ENCODE measurements at regions not wholly inside any gene's neighbourhood (a gene's known extent, or its start where the extent isn't known, plus 50 kb on each side); places are given as distances from the start of the nearest gene placed in this dataset.

DNA sequence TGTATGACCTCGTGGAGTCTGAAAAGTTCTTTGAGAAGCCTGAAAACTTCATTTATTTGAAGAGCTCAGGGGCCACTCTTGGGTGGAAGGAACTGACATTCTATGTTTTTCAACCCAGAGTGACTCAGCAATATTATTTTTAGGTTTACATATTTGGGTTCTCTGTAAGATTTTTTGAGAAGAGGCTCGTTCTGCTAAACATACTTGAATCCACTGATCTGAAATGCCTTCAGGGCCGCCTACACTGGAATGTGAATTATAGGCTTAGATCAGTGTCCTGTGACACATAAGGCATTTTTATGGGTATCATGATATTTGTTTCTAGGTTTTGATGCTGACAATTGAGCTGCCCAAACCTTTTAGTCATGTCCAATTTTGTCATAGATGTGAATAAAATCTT is 86.2 kb downstream of the PSAT1 start:
- intact Hi-C loops (cut with DNase I), result no loop called here
- 52% methylated on average over 3 of the region's 3 CpGs for WGBS
- Histone ChIP-seq H3K27ac (ENCODE audit: low read length) (no peak overlapping the region), H3K4me3 (ENCODE audit: low read length) (no peak overlapping the region), H3K9me3 (ENCODE audit: control insufficient read depth, low read length) (no peaks in the 10 kb centered on the region), H3K4me1 (ENCODE audit: control insufficient read depth, insufficient read depth, low read length) (no peaks in the 10 kb centered on the region), H3K27me3 (ENCODE audit: control insufficient read depth, insufficient read depth) (no peaks in the 10 kb centered on the region)
- ATAC-seq (no peak), DNase-seq (no peak)

DNA sequence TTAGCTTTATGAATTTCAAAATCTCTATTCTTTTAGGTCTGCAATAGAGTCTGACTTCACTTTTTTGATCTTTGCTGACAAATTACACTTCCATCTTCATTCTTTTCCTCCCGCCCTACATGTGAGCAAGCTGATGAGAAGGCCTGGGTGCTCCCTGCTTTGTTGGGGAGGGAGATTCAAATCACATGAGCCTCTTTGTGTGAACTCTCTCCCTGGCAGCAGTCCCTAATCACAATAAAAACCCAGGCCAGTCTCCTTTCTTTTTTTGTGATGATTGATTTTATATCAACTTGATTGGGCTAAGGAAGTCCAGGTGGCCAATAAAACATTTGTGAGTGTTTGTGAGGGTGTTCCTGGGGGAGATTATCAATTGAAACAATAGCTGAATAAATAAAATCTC is 89.4 kb downstream of the PSAT1 start:
- H3K9me3 ChIP-seq (ENCODE audit: control insufficient read depth, low read length), result no peaks in the 10 kb centered on the region
- H3K4me3 ChIP-seq (ENCODE audit: low read length), result no peak overlapping the region
- ATAC-seq (no peak), DNase-seq (no peak)
- WGBS, result 88% methylated on average over 1 of the region's 1 CpG
- intact Hi-C loops (cut with DNase I), result no loop called here
- H3K27ac ChIP-seq (ENCODE audit: low read length), result no peak overlapping the region
- H3K4me1 ChIP-seq (ENCODE audit: control insufficient read depth, insufficient read depth, low read length), result no peaks in the 10 kb centered on the region
- H3K27me3 ChIP-seq (ENCODE audit: control insufficient read depth, insufficient read depth), result no peaks in the 10 kb centered on the region

DNA sequence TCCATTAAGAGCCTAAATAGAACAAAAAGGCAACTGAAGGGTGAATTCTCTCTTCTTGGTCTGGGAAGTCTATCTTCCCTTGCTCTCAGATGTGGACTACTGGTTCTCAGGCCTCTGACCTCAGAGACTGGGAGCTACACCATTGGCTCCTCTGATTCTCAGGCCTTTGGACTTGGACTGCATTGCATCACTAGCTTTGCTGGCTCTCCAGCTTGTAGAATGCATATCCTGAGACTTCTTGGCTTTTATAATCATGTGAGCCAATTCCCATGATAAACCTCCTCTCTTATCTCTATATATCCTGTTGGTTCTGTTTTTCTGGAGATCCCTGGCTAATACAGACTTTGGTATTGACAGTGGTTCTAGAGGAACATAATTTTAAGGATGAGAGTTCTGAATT is 89.8 kb downstream of the PSAT1 start:
- intact Hi-C loops (cut with DNase I), result no loop called here
- DNase-seq (no peak), ATAC-seq (peak in 1 of 2 donors; percentile 40)
- Histone ChIP-seq H3K4me3 (ENCODE audit: low read length) (no peak overlapping the region), H3K27ac (ENCODE audit: low read length) (no peak overlapping the region), H3K9me3 (ENCODE audit: control insufficient read depth, low read length) (no peaks in the 10 kb centered on the region), H3K4me1 (ENCODE audit: control insufficient read depth, insufficient read depth, low read length) (no peaks in the 10 kb centered on the region), H3K27me3 (ENCODE audit: control insufficient read depth, insufficient read depth) (no peaks in the 10 kb centered on the region)

DNA sequence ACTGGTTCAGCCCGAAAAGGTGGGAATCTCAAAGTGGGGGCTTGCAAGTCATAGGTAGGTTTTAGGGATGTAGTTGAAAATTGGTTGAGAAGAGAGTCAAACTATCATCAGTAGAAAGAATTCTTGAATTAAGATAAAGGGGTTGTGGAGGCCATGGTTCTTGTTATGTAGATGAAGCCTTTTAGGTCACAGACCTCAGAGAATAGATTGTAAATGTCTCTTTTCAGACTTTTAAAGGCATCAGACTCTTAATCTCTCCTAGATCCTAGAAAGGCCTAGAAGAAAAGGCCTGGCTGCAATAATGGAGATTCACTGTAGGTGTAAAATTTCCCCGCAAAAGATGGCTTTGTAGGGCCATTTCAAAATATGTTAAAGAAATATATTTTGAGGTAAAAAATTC is 96.4 kb downstream of the PSAT1 start:
- Histone ChIP-seq H3K27me3 (ENCODE audit: control insufficient read depth, insufficient read depth) (peaks cover 4% of the 10 kb centered on the region), H3K27ac (ENCODE audit: low read length) (no peak overlapping the region), H3K4me1 (ENCODE audit: control insufficient read depth, insufficient read depth, low read length) (no peaks in the 10 kb centered on the region), H3K9me3 (ENCODE audit: control insufficient read depth, low read length) (peaks cover 3% of the 10 kb centered on the region), H3K4me3 (ENCODE audit: low read length) (no peak overlapping the region)
- no peak for ATAC-seq
- WGBS, result 73% methylated on average over 2 of the region's 2 CpGs
- intact Hi-C loops (cut with DNase I), result no loop called here
- DNase-seq, result no peak

DNA sequence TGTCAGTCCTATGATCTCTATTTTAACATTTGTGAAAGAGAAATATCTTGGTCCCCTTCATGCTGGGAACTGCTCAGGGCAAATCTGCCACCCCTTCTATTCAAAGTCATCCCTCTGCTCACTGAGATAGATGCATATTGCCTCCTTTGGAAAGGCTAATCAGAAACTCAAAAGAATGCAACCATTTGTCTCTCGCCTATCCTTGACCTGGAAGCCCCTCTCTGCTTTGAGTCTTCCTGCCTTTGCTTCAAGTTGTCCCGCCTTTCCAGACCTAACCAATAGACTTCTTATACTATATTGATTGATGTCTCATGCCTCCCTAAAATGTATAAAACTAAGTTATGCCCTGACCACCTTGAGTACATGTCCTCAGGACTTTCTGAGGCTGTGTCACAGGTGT is 97.0 kb downstream of the PSAT1 start:
- intact Hi-C loops (cut with DNase I), result no loop called here
- Histone ChIP-seq H3K4me3 (ENCODE audit: low read length) (no peak overlapping the region), H3K27me3 (ENCODE audit: control insufficient read depth, insufficient read depth) (peaks cover 4% of the 10 kb centered on the region), H3K4me1 (ENCODE audit: control insufficient read depth, insufficient read depth, low read length) (no peaks in the 10 kb centered on the region), H3K9me3 (ENCODE audit: control insufficient read depth, low read length) (peaks cover 3% of the 10 kb centered on the region), H3K27ac (ENCODE audit: low read length) (no peak overlapping the region)
- ATAC-seq, result no peak
- WGBS, result 81% methylated on average over 2 of the region's 2 CpGs
- DNase-seq, result no peak

- H3K27ac ChIP-seq (ENCODE audit: low read length), result no peak overlapping the region
- ATAC-seq (no peak), DNase-seq (no peak)
- peaks cover 4% of the 10 kb centered on the region for H3K27me3 ChIP-seq (ENCODE audit: control insufficient read depth, insufficient read depth)
- intact Hi-C loops (cut with DNase I), result no loop called here
- H3K4me3 ChIP-seq (ENCODE audit: low read length), result no peak overlapping the region
- H3K4me1 ChIP-seq (ENCODE audit: control insufficient read depth, insufficient read depth, low read length), result no peaks in the 10 kb centered on the region
- 42% methylated on average over 2 of the region's 2 CpGs for WGBS
- H3K9me3 ChIP-seq (ENCODE audit: control insufficient read depth, low read length), result peaks cover 3% of the 10 kb centered on the region
Observed at GRCh38 chr9:78396087-78396486, 99.2 kb downstream of the PSAT1 start.

GRCh38 chr9:78397045-78397444 is 100.1 kb downstream of the PSAT1 start:
- WGBS, result 37% methylated on average over 5 of the region's 5 CpGs

DNA sequence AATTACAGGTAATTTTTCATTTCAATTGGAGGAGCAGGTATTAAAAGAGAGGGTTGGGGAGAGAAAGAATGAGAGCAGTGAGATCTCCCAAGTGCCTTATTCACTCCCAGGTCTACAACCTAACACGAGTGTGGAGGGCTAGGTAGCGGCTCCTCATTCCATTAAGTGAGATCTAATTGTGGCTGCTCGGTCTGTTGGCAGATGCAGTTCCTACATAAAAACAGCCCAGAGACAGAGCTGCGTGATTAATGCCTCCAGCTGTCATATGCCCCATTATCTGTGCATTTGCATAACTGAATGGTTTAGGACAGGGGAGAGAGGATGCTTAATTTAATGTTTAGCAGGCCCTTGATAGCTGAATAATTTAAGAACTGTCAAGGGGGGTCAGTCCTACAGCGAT is 100.5 kb downstream of the PSAT1 start:
- Histone ChIP-seq H3K9me3 (ENCODE audit: control insufficient read depth, low read length) (peaks cover 3% of the 10 kb centered on the region), H3K4me3 (ENCODE audit: low read length) (no peak overlapping the region), H3K4me1 (ENCODE audit: control insufficient read depth, insufficient read depth, low read length) (no peaks in the 10 kb centered on the region), H3K27me3 (ENCODE audit: control insufficient read depth, insufficient read depth) (peaks cover 4% of the 10 kb centered on the region), H3K27ac (ENCODE audit: low read length) (no peak overlapping the region)
- intact Hi-C loops (cut with DNase I), result no loop called here
- DNase-seq, result no peak
- no peak for ATAC-seq
- 31% methylated on average over 5 of the region's 5 CpGs for WGBS

More at GRCh38 chr9:78397045-78397444, 100.1 kb downstream of the PSAT1 start:
- DNase-seq, result no peak
- ATAC-seq, result no peak
- peaks cover 4% of the 10 kb centered on the region for H3K27me3 ChIP-seq (ENCODE audit: control insufficient read depth, insufficient read depth)
- no peaks in the 10 kb centered on the region for H3K4me1 ChIP-seq (ENCODE audit: control insufficient read depth, insufficient read depth, low read length)
- no peak overlapping the region for H3K27ac ChIP-seq (ENCODE audit: low read length)
- H3K4me3 ChIP-seq (ENCODE audit: low read length), result no peak overlapping the region
- intact Hi-C loops (cut with DNase I), result no loop called here
- H3K9me3 ChIP-seq (ENCODE audit: control insufficient read depth, low read length), result peaks cover 3% of the 10 kb centered on the region

DNA sequence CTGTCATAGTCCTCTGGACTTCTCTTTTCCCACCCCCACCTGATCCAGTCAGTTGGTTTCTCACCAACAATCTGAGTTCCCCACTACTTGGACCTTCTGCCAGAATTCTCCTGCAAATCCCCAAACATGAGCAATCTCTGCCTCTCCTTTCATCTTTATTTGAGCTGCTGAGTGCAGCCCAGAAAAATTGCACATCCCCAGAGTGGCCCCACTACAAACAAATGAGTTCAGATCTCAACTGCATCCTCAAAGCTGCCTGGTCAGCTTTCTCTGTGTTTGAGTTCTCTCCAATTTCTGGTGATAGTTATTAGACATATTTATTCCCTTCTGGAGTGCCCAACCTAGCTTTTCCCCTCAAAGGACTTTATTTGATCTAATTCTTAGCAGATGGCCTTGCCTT is 102.2 kb downstream of the PSAT1 start:
- H3K9me3 ChIP-seq (ENCODE audit: control insufficient read depth, low read length), result peaks cover 3% of the 10 kb centered on the region
- no peaks in the 10 kb centered on the region for H3K4me1 ChIP-seq (ENCODE audit: control insufficient read depth, insufficient read depth, low read length)
- H3K27me3 ChIP-seq (ENCODE audit: control insufficient read depth, insufficient read depth), result peaks cover 4% of the 10 kb centered on the region
- no peak for DNase-seq
- intact Hi-C loops (cut with DNase I), result no loop called here
- no peak overlapping the region for H3K27ac ChIP-seq (ENCODE audit: low read length)
- H3K4me3 ChIP-seq (ENCODE audit: low read length), result no peak overlapping the region
- ATAC-seq, result no peak

GRCh38 chr9:78400496-78400895 is 103.6 kb downstream of the PSAT1 start:
- intact Hi-C loops (cut with DNase I), result no loop called here
- ATAC-seq, result no peak
- no peak overlapping the region for H3K27ac ChIP-seq (ENCODE audit: low read length)
- H3K9me3 ChIP-seq (ENCODE audit: control insufficient read depth, low read length), result no peaks in the 10 kb centered on the region
- H3K4me3 ChIP-seq (ENCODE audit: low read length), result no peak overlapping the region
- DNase-seq, result no peak
- H3K27me3 ChIP-seq (ENCODE audit: control insufficient read depth, insufficient read depth), result no peaks in the 10 kb centered on the region
- no peaks in the 10 kb centered on the region for H3K4me1 ChIP-seq (ENCODE audit: control insufficient read depth, insufficient read depth, low read length)

- no peaks in the 10 kb centered on the region for H3K27me3 ChIP-seq (ENCODE audit: control insufficient read depth, insufficient read depth)
- ATAC-seq (no peak), DNase-seq (no peak)
- H3K9me3 ChIP-seq (ENCODE audit: control insufficient read depth, low read length), result no peaks in the 10 kb centered on the region
- H3K4me3 ChIP-seq (ENCODE audit: low read length), result no peak overlapping the region
- intact Hi-C loops (cut with DNase I), result no loop called here
- no peaks in the 10 kb centered on the region for H3K4me1 ChIP-seq (ENCODE audit: control insufficient read depth, insufficient read depth, low read length)
- 86% methylated on average over 3 of the region's 3 CpGs for WGBS
- H3K27ac ChIP-seq (ENCODE audit: low read length), result no peak overlapping the region
Observed at GRCh38 chr9:78405461-78405860, 108.5 kb downstream of the PSAT1 start.

GRCh38 chr9:78406146-78406545 is 109.2 kb downstream of the PSAT1 start:
- 80% methylated on average over 1 of the region's 1 CpG for WGBS
- DNase-seq (no peak), ATAC-seq (no peak)
- H3K9me3 ChIP-seq (ENCODE audit: control insufficient read depth, low read length), result no peaks in the 10 kb centered on the region
- H3K4me1 ChIP-seq (ENCODE audit: control insufficient read depth, insufficient read depth, low read length), result no peaks in the 10 kb centered on the region
- H3K27ac ChIP-seq (ENCODE audit: low read length), result no peak overlapping the region
- intact Hi-C loops (cut with DNase I), result no loop called here
- no peak overlapping the region for H3K4me3 ChIP-seq (ENCODE audit: low read length)
- no peaks in the 10 kb centered on the region for H3K27me3 ChIP-seq (ENCODE audit: control insufficient read depth, insufficient read depth)
